A673 (cell line): ENCODE measurements at regions not wholly inside any gene's neighbourhood (a gene's known extent, or its start where the extent isn't known, plus 50 kb on each side); places are given as distances from the start of the nearest gene placed in this dataset.

Experiments used
- BruUV-seq: library from RNA; stranded (reverse); fragments of 400-500 nt; replicated peaks from 2 replicates; lab custom pipeline; 2021; lab: Mats Ljungman, UMichigan
- CTCF ChIA-PET: fragments of 300-600 bp; sonication (Branson Sonifier 250); formaldehyde crosslinking; loops from one replicate; lab custom pipeline; 2022; ENCODE audit warnings: antibody characterized with exemption; lab: Charles Lee
- POLR2A ChIA-PET: fragments of 300-600 bp; sonication (Branson Sonifier 250); formaldehyde crosslinking; loops from one replicate; lab custom pipeline; 2022; ENCODE audit warnings: antibody characterized with exemption; ENCODE audit not compliant: low non-redundant PET; lab: Charles Lee
- DNase-seq: peaks from one replicate; pipeline ENCODE4 v3.0.0-alpha.2; 2015; ENCODE audit warnings: low spot score
- H3K27ac ChIP-seq: fragments of 200-600 bp; sonication (generic); 2 replicates; pipeline ENCODE4 v1.5.1; 2016; ENCODE audit warnings: mixed run types, low read depth, mild to moderate bottlenecking, mixed read lengths, antibody characterized with exemption, low read length; ENCODE audit not compliant: poor library complexity, severe bottlenecking
- H3K27me3 ChIP-seq: fragments of 200-600 bp; sonication (generic); replicated peaks from 2 replicates; pipeline ENCODE4 v1.6.1; 2017; ENCODE audit warnings: mixed run types, low read depth, mild to moderate bottlenecking, mixed read lengths, antibody characterized with exemption, low read length; ENCODE audit not compliant: insufficient read depth, poor library complexity
- H3K36me3 ChIP-seq: fragments of 200-600 bp; sonication (generic); 2 replicates; pipeline ENCODE4 v1.6.1; 2016; ENCODE audit warnings: mixed run types, mild to moderate bottlenecking, mixed read lengths, antibody characterized with exemption, low read length; ENCODE audit not compliant: insufficient read depth, poor library complexity, severe bottlenecking
- H3K4me1 ChIP-seq: fragments of 200-600 bp; sonication (generic); 2 replicates; pipeline ENCODE4 v1.6.1; 2017; ENCODE audit warnings: mixed run types, mild to moderate bottlenecking, mixed read lengths, antibody characterized with exemption, low read length; ENCODE audit not compliant: insufficient read depth, poor library complexity, severe bottlenecking
- H3K4me3 ChIP-seq: fragments of 200-600 bp; sonication (generic); 2 replicates; pipeline ENCODE4 v1.5.1; 2016; ENCODE audit warnings: low read depth, mixed run types, mild to moderate bottlenecking, mixed read lengths, low read length; ENCODE audit not compliant: poor library complexity, severe bottlenecking
- H3K9me3 ChIP-seq: fragments of 200-600 bp; sonication (generic); 2 replicates; pipeline ENCODE4 v1.6.1; 2016; ENCODE audit warnings: mixed run types, low read depth, mild to moderate bottlenecking, mixed read lengths, antibody characterized with exemption, low read length; ENCODE audit not compliant: poor library complexity, severe bottlenecking
- CTCF ChIP-seq: fragments of 300-800, 200-600 bp; sonication (generic); conservative IDR thresholded peaks from 2 replicates; pipeline ENCODE4 v1.5.1; 2017; ENCODE audit warnings: low read depth, mild to moderate bottlenecking, antibody characterized with exemption, low read length, moderate library complexity, mixed read lengths
- EZH2 ChIP-seq: fragments of 200-600 bp; sonication (generic); IDR thresholded peaks from 2 replicates; pipeline ENCODE4 v1.6.1; 2017; ENCODE audit warnings: borderline replicate concordance, low read depth, mild to moderate bottlenecking, mixed read lengths, antibody characterized with exemption, low read length; ENCODE audit not compliant: poor library complexity, severe bottlenecking
- intact Hi-C: fragments of 100-400 bp; cut with micrococcal nuclease; formaldehyde crosslinking; loops from one replicate; pipeline ENCODE4 v1.10.0; 2022; ENCODE audit not compliant: unreplicated experiment

- H3K36me3 ChIP-seq: no peaks in the 10 kb centered on the region
- no peaks in the 10 kb centered on the region for H3K9me3 ChIP-seq
- BruUV-seq: no TSS peak
- ChIA-PET CTCF (no interaction called here), POLR2A (no interaction called here)
- H3K4me3 ChIP-seq: no peak overlapping the region
- no peaks in the 10 kb centered on the region for H3K27me3 ChIP-seq
- no peak for DNase-seq
- H3K27ac ChIP-seq: no peak overlapping the region
- no peaks in the 10 kb centered on the region for H3K4me1 ChIP-seq
- intact Hi-C loops: no loop called here
- no peak for TF ChIP-seq EZH2
- TF ChIP-seq CTCF: no peak
Observed at GRCh38 chr6:122014961-122015360, 384.5 kb upstream of the HSF2 start.

- Histone ChIP-seq H3K9me3 (no peaks in the 10 kb centered on the region), H3K4me1 (no peaks in the 10 kb centered on the region), H3K27me3 (no peaks in the 10 kb centered on the region), H3K27ac (no peak overlapping the region), H3K36me3 (no peaks in the 10 kb centered on the region), H3K4me3 (no peak overlapping the region)
- no TSS peak for BruUV-seq
- no peak for DNase-seq
- ChIA-PET CTCF (no interaction called here), POLR2A (no interaction called here)
- TF ChIP-seq CTCF (no peak), EZH2 (no peak)
- intact Hi-C loops: no loop called here
Observed at GRCh38 chr6:122020588-122021264, 378.7 kb upstream of the HSF2 start.

- DNase-seq: no peak
- H3K4me3 ChIP-seq: no peak overlapping the region
- H3K9me3 ChIP-seq: no peaks in the 10 kb centered on the region
- TF ChIP-seq CTCF (no peak), EZH2 (no peak)
- no peaks in the 10 kb centered on the region for H3K27me3 ChIP-seq
- ChIA-PET CTCF (no interaction called here), POLR2A (no interaction called here)
- no peaks in the 10 kb centered on the region for H3K4me1 ChIP-seq
- H3K27ac ChIP-seq: no peak overlapping the region
- BruUV-seq: no TSS peak
- H3K36me3 ChIP-seq: no peaks in the 10 kb centered on the region
- intact Hi-C loops: no loop called here
Observed at GRCh38 chr6:122025104-122025503, 374.3 kb upstream of the HSF2 start.
